Suprapubic skin (tissue), 4 donors: ENCODE measurements at regions not wholly inside any gene's neighbourhood (a gene's known extent, or its start where the extent isn't known, plus 50 kb on each side); places are given as distances from the start of the nearest gene placed in this dataset.

Source experiments
- CTCF ChIP-seq, 2 donors: fragments of 200-600 bp in 1 of 2; fragments of 450-650 bp in 1 of 2; sonication (generic) in 1 of 2; IDR thresholded peaks; one replicate each; pipeline ENCODE4 v1.5.1; 2016 to 2019; ENCODE audit warnings: antibody characterized with exemption in 2 of 2, mild to moderate bottlenecking in 1 of 2, moderate library complexity in 1 of 2
- EP300 ChIP-seq: sonication (generic); formaldehyde crosslinking; IDR thresholded peaks from one replicate; pipeline ENCODE4 v1.6.1; 2017; ENCODE audit warnings: antibody characterized with exemption
- POLR2A ChIP-seq, 2 donors: fragments of 450-650 bp; IDR thresholded peaks; one replicate each; pipeline ENCODE4 v1.6.1; 2017; ENCODE audit warnings: antibody characterized with exemption in 2 of 2, mild to moderate bottlenecking in 2 of 2, moderate library complexity in 2 of 2
- POLR2AphosphoS5 ChIP-seq, 3 donors: sonication (generic); formaldehyde crosslinking; IDR thresholded peaks; one replicate each; pipeline ENCODE4 v1.6.1; 2017; ENCODE audit warnings: antibody characterized with exemption in 3 of 3

GRCh38 chr1:58426918-58427317 lies 119.6 kb downstream of the OMA1 start:
- TF ChIP-seq POLR2AphosphoS5 (IDR thresholded peaks at IDR 0.05) (no peak), CTCF (IDR thresholded peaks at IDR 0.05) (no peak), POLR2A (IDR thresholded peaks at IDR 0.05) (no peak), EP300 (no peak)
